HG03039 (cell line): ENCODE measurements at regions not wholly inside any gene's neighbourhood (a gene's known extent, or its start where the extent isn't known, plus 50 kb on each side); places are given as distances from the start of the nearest gene placed in this dataset.

Source experiments
- ATAC-seq: cut with Tn5 transposase; IDR thresholded peaks from one replicate; pipeline ENCODE4 v1.9.1; 2021; ENCODE audit warnings: mild to moderate bottlenecking, moderate library complexity; ENCODE audit not compliant: unreplicated experiment

- no peak for ATAC-seq
These were observed 427.2 kb downstream of the EPHA4 start for GRCh38 chr2:221144909-221145308.

- no peak for ATAC-seq
These were observed 426.7 kb downstream of the EPHA4 start for GRCh38 chr2:221145396-221145795.

GRCh38 chr2:221153226-221153625 lies 418.9 kb downstream of the EPHA4 start:
- ATAC-seq = no peak

GRCh38 chr2:221154176-221154575 lies 417.9 kb downstream of the EPHA4 start:
- ATAC-seq = no peak

- no peak for ATAC-seq
These were observed 415.9 kb downstream of the EPHA4 start for GRCh38 chr2:221156062-221156734.

- ATAC-seq = no peak
These were observed 410.9 kb downstream of the EPHA4 start for GRCh38 chr2:221161186-221161585.

GRCh38 chr2:221166292-221166691 lies 405.8 kb downstream of the EPHA4 start:
- no peak for ATAC-seq

GRCh38 chr2:221167561-221167960 lies 404.5 kb downstream of the EPHA4 start:
- ATAC-seq = no peak

- ATAC-seq = no peak
These were observed 402.4 kb downstream of the EPHA4 start for GRCh38 chr2:221169724-221170123.

GRCh38 chr2:221170548-221170947 lies 401.6 kb downstream of the EPHA4 start:
- ATAC-seq = no peak

- ATAC-seq = no peak
These were observed 395.4 kb downstream of the EPHA4 start for GRCh38 chr2:221176667-221177066.

GRCh38 chr2:221178139-221178538 lies 394.0 kb downstream of the EPHA4 start:
- ATAC-seq = no peak

GRCh38 chr2:221186873-221187272 lies 385.2 kb downstream of the EPHA4 start:
- ATAC-seq = no peak

GRCh38 chr2:221189431-221190067 lies 382.6 kb downstream of the EPHA4 start:
- no peak for ATAC-seq

GRCh38 chr2:221195829-221196228 lies 376.3 kb downstream of the EPHA4 start:
- ATAC-seq = no peak

GRCh38 chr2:221197225-221197856 lies 374.8 kb downstream of the EPHA4 start:
- ATAC-seq = no peak

- ATAC-seq = no peak
These were observed 373.8 kb downstream of the EPHA4 start for GRCh38 chr2:221198309-221198708.

GRCh38 chr2:221200184-221200839 lies 371.8 kb downstream of the EPHA4 start:
- ATAC-seq = no peak

- no peak for ATAC-seq
These were observed 369.7 kb downstream of the EPHA4 start for GRCh38 chr2:221202431-221202830.

GRCh38 chr2:221203125-221203524 lies 369.0 kb downstream of the EPHA4 start:
- ATAC-seq = peak; percentile 78

- ATAC-seq = no peak
These were observed 368.2 kb downstream of the EPHA4 start for GRCh38 chr2:221203856-221204255.

GRCh38 chr2:221204699-221205098 lies 367.4 kb downstream of the EPHA4 start:
- no peak for ATAC-seq
